ENCODE measurements at regions not wholly inside any gene's neighbourhood (a gene's known extent, or its start where the extent isn't known, plus 50 kb on each side); places are given as distances from the start of the nearest gene placed in this dataset.

- TF ChIP-seq CTCF (IDR thresholded peaks at IDR 0.05; ENCODE audit: low read depth, low read length, poor library complexity, severe bottlenecking) (no peak), EZH2phosphoT487 (IDR thresholded peaks at IDR 0.05; ENCODE audit: borderline replicate concordance, low read length) (no peak)
Observed at GRCh38 chr6:15825332-15825930, 162.6 kb upstream of the DTNBP1 start.

Measured in DOHH2 (cell line).